GM19372 (cell line): ENCODE measurements at regions not wholly inside any gene's neighbourhood (a gene's known extent, or its start where the extent isn't known, plus 50 kb on each side); places are given as distances from the start of the nearest gene placed in this dataset.
"Not testable (repeated sequence)": the region's sequence is repeated elsewhere in the genome, so short reads cannot be mapped to it uniquely, and the experiment has no call there.

Source experiments
- ATAC-seq: cut with Tn5 transposase; IDR thresholded peaks from one replicate; pipeline ENCODE4 v1.9.1; 2021; ENCODE audit warnings: mild to moderate bottlenecking, low read depth, moderate library complexity; ENCODE audit not compliant: unreplicated experiment

DNA sequence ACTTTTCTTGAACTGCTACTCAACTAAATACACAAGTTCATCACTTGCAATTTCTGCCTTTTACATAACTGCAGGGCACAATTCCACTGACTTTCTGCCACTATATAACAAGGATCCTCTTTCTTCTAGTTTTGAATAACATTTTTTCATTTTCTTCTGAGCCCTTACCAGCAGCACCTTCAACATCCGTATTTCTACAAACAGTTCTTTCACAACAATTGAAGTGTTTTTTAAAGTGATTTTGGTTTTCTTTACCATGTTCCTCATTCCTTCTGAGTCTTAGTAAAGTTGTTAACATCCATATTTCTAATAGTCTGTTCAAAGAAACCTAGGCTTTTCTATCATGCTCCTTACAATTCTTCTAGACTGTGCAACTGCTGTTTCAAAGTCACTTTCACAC lies 127.2 kb upstream of the PITX1 start:
- ATAC-seq: no peak

DNA sequence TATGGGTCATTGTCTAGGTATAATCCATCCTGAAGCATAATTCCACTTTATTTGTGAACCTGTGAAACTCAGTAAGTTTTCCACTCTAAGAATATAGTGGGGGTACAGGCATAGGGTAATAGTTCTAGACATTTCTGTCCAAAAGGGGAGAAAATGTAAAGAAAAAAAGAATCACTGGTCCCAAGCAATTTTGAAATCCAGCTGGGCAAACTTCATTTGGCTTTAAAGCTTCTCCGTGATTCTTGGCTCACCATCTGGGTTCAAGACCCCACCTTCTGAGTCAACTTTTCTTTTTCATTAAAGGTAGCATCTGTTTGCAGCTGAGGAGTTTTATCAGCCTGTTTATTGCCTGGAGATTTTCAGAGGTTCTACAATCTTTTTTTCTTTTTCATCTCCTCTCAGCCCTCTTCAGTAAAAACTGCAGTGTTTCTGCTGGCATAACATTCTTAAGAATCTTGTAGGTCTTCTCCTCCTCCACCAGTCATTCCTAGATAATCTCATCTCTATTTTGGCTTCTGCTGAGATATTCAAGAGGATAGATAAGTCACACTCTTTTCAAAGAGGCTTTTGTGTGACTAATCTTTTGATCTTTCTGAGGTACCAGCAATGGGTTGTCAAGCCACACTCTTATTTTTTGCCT lies 126.1 kb upstream of the PITX1 start:
- ATAC-seq: no peak

DNA sequence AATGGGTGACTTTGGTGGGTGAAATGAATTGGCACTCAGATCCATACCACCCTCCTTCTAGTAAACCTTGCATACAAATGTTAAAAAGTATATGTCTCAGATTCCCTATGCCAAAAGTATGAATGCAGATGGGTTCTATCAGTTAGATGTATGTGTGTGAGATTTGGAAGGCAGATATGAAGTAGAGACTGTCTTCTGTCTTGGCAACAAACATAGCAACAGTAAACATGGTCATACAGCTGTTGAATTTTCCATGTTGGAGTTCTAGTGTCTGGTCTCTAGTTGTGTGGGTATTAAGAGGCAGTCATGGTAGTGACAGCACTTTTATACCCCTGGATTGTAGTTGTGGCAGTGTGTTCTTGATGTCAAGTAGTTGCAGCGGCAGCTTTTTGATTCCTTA lies 125.6 kb upstream of the PITX1 start:
- no peak for ATAC-seq

DNA sequence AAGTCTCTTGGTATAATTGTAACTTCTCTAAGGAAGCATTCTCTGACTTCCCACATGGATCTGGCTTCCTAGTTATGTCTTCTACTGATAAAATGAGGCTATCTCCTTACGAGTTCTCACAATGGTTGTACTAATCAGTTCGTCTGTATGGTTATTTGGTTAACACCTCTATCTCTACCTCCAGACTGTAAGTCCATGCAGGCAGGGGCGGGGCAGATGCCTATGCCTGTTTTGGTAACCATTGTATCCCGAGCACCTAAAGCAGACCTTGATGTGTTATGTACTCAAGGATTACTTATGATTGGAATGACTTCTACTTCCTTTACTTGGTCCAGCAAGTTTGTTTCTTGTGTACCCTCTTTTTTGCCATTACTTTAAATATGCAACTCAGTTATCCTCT lies 125.0 kb upstream of the PITX1 start:
- ATAC-seq: no peak

DNA sequence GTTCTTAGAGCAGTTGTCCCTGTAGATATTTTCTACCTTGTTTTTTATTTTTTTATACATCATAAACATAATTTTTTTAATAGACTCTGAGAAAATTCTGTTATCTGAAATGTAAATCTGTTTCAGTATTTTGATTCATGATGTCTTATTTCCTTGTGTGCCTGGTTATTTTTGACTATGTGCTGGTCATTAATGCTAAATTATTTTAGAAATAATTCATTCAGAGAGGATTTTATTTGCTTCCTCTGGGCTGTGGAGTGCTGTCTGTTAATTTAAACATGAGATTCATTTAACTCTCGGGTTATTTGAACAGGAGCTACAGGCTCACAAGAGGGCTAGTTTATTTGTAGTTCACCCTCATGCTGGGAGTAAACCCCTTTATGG lies 124.3 kb upstream of the PITX1 start:
- ATAC-seq: no peak

DNA sequence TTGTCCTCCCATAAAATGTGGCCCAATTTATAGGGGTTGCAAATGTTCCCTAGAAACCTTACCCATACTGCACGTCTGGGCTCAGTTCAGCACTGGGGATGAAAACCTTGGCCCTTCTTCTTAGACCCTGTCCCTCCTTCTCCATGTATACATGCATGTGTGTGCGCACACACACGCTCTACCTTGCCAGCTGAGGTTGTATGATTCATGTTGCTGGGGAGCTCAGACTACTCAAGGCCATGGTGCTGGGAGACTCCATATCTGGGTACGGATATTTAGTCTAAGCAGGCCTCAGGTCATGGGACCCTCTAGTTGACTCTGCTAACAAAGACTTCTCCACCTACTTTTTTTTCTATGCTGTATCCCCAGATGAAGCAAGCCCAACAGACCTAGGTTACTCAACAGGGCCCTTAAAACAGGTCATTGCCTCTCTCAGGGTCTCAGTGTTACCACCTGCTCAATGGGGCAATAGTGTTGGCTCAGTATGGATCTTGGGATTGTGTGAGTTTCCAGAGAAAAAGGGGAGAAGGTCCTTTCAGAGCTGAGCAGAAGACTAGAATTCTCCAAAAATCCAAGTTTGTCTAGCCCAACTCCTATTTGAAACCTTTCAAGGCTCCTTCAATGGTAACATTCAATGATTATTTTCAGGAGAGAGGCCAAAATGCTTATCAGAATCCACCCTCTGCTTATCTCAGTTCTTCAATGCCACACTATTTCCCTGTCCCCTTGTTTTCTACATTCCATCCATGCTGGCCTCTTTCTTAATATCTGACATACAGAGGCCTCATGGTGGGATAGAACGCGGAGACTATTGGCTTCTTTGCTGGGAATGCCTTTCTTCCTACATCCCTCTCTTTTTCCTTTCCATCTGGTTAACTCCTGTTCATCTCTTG lies 123.6 kb upstream of the PITX1 start:
- ATAC-seq: no peak

DNA sequence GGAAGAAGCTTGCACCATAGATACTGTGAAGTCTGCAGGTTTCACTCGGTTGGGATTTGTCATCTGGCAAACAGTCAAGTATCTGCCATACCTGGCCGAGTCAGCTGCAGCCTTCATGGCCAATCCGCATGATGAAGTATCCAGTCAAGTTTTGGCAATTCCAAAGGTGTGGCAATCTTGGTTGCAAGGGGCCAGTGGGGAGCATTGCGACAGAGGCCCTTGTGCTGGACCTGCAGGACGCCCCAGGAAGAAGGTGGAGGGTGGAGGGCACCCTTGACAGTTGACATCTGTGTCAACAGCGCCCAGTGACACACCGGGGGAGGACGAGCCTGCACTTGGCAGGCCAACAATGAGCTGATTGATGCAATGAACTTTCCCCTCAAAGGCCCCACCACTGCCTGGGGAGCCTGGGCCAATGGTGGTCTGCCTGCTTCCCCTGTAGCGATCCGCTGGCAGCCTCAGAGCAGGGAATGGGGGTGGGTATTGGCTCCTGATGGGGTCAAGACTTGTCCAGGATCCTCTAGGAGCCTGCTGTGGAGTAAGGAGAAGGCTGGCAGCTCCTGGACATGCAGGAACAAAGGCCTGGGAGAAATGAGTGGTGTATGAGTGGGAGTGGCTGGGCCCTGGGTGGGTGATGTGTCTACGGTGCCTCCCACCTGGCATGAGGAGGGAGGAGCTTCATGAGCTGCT lies 122.8 kb upstream of the PITX1 start:
- no peak for ATAC-seq

DNA sequence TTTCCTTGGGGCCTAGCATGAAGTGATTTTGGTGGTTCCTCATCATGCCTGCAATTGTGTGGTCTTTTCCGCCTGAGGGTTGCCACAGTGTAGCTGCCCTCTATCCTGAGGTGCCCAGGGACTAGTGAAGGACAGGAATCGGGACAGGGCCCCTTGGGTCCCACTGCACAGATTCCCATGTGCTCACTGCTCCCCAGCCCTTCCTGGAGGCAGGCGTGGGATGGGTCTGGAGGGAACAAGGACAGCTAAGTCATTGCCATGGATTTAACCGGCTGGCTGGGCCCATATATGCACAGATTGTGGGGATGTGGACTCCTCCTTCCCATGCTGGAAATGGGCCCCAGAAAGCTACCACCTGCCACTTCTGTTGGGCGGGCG lies 122.3 kb upstream of the PITX1 start:
- no peak for ATAC-seq

DNA sequence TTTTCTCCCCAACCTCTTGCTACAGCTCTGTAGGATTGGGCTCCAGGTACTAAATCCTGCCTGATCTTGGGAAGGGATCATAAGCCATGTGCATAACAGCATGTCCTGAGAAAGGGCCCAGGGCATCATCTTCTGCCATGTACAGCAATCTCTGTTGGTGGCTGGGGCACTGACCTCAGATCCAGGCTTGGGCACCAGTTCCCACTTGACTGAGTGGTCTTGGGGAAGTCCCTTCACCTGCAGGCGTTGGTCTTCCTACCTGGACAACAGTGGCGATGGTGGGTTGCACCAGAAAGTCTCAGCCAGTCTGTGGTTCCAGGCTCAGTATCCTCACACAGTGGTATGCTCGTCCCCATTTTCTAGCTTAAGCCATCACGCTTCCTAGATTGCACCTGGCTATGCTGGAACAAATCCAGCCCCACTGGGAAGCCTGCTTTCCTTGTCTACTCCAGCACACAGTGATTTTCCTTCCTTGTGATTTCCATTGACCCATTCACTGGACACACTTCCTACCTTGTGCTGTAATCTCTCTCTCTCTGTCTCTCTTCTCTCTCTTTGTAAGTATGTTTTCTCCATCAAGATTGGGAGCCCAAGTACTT lies 121.7 kb upstream of the PITX1 start:
- no peak for ATAC-seq

DNA sequence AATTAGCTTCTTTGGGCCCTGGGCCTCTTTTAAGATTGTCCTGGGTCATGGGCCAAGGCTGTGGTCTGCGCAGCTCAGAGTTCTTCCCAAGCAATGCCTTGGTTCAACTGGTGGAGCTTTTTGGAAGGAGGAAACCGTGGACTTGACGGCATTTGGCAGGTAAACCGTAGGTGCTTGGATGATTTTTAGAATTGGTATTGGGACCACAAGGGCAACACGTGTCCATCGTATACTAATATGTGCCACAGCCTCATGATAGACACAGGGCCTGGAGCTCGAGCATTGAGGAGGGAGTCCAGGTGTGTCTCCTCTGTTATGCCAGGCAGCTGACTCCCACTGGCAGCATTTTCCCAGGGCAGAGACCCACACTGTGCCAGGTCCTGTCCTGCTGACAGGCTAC lies 120.9 kb upstream of the PITX1 start:
- ATAC-seq: no peak

DNA sequence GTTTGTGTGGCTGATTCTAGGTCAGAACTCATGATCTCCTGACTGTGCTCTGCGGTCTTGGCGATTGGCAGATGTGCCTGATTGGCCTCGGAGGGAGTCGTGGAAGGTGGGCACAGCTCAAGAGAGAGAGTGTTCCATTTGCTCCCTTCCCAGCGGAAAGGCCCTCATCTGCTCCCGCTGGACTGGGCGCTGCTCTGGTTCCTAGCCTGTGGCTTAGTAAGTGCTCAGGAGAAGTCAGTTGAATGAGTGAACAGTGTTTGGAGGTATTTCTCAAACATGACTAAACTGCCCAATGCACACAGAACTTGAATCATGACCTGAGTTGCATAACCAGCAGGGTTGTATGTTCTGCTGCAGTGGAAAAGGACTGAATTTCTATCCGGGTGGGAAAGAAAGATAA lies 120.2 kb upstream of the PITX1 start:
- ATAC-seq: no peak

DNA sequence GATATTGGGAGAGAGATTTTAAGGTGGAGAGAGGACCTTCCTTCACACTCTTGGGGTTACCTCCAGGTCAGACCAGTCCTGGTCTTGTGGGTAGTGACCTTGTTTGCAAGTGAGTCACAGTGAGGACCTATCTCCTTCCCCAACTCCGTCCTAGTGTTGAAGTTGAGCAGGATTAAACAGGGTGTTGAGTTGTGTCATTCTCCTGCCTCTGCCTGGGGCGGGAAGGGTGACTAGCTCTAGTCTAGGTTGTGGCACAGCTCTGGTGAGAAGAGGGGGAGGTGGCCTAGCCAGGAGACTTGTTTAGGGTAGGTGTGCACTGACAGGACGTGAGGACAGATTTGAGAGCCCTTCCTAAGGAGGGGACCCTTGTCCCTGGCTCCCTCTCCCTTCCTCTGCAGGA lies 119.6 kb upstream of the PITX1 start:
- ATAC-seq: no peak

DNA sequence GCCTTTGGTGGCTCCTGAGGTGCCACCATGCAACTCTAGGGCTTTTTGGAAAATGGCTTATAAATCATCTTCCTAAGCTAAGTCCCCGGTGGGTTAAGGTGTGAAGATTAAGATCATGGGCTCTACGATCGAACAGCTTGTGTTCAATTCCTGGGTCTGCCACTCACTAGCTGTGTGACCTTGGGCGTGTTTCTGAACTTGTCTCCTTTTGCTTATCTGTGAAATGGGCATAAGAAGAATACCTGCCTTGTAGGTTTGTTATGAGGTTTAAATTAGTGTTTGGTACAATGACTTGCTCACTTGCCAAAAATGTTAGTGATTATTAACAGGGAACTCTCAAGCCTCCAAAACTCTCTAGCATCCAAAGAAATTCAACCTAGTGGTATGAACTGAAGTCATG lies 119.2 kb upstream of the PITX1 start:
- ATAC-seq: no peak

DNA sequence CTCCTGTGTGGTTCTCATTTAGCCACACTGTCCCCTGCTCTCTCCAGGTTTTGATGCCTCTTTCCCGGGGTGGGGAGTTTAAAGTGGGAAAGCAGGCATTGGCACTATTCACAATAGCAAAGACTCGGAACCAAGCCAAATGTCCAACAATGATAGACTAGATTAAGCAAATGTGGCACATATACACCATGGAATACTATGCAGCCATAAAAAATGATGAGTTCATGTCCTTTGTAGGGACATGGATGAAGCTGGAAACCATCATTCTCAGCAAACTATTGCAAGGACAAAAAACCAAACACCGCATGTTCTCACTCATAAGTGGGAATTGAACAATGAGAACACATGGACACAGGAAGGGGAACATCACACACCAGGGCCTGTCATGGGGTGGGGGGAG lies 117.6 kb upstream of the PITX1 start:
- not testable (repeated sequence) for ATAC-seq

DNA sequence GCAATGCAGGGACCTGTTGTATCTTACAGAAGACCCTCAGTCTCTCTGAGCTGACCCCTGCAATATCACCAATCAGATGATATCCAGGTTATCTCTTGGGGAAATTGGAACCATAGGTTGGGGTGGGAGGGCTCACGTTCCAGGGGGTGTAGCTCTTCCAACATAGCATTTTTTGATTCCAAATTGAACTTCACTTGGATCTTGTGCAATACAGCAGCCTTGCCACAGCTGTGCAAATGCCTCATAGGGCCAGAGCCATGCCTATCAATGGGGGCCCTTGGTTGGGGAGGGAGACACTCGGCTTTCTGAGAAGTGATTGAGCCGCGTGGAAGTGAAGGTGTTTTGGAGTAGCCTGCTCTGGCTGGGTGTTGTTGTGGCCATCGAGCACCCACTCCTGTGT lies 117.2 kb upstream of the PITX1 start:
- ATAC-seq: no peak

DNA sequence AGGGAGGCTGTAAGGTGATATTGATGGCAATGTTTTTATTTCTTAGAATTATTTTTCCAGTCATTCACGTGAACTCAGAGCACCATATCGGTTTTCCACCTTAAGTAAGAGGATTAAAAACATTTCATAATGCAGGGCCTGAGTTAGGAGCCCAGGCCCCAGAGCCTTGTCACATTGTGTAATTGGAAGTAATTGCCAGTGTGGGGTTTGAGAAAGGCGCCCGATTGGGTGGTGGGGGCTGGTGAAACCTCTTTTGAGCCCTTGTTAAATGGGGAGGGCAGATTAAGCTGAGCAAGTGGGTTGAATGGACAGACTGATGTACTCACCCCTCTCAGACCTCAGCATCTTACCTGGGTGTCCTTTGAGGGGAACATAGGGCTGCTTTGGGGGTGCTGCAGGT lies 116.7 kb upstream of the PITX1 start:
- no peak for ATAC-seq

DNA sequence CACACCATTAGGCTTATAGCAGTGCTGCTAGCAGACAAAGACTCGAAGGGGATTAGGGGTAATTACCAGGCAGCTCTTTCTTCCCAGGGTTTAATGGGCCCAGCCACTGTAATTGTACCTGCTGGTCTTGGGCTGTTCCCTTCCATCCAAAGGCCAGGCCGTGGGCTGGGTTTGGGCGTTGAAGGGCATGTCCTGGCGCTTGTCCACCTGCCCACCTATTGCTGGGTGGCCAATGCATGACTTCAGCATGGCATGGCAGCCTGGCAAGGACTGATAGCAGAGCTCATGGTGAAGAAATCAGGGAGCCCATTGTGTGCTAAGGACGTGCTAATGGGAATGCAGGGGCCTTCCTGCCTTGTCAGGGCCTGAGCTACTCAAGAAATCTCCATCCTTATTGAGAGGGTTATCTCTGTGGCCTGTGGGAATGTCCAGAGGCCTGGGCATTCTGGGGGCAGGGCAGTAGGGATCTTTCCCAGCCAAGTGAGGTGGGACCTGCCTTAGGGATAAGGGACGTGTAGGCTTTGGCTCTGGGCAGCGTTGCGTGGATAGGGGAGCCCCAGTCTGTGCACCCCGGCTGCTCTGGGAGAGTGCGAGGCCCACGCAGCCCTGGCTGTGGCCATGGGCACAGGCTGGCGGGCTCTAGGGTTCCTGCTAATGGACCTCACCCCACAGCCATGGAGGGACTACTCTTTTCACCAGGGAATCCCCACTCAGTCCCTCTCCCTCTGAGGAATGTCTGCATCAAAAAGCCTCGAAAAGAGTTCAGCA lies 116.1 kb upstream of the PITX1 start:
- no peak for ATAC-seq

DNA sequence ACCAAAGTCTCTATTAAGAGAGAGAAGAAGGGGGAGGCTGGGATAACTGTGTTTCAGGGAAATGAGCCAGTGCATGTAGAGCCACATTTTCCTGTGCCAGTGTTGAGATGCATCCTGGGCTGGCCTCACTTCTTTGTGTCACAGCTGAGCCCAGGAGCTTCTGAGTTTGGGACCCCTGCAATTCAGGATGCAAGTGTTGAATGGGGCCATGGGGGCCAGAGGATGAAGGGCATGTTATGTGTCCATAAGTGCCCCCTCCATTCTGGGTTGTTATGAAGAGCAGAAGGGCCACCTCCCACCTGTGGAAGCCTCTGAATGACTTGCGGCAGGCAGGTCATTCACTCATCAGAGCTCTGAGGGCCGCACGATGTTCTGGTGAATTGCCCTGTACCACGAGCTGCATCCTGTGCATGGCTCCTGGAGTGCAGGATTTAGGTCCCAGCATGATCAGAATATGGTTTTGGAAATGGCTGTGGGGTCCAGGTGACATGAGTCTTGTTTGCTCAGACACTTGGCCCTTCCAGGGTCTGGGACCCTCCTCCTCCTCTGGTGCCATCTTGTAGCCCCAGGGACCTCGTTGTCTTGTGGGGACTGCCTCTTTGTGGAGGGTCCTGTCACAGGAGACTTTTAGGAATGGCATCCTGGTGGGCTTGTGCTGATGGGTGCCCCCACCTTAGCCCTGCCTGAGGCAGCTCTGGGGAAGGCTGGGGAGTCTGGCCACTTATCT lies 115.4 kb upstream of the PITX1 start:
- ATAC-seq: no peak

DNA sequence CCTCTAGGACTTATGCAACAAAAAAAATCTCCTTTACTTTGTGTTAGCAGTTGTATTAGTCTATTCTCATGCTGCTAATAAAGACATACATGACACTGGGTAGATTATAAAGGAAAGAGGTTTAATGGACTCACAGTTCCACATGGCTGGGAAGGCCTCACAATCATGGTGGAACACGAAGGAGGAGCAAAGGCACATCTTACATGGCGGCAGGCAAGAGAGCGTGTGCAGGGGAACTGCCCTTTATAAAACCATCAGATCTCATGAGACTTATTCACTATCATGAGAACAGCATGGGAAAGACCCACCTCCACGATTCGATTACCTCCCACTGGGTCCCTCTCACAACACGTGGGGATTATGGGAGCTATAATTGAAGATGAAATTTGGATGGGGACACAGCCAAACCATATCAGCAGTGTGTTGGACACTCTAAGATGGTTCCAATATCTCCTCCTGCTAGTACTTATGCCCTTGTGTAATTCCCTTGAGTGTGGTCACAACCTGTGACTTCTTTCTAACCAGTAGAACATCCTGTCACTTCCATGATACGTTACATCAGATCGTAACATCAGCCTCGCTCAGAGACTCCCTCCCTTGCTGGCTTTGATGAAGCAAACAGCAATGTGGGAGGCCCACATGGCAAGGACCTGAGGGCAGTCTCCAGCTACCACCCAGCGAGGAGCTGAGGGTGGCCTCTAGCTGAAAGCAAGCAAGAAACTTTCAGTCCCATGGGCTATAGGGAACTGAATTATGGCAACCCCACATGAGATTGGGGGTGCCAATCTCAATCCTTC lies 113.5 kb upstream of the PITX1 start:
- no peak for ATAC-seq
